DOHH2 (cell line): ENCODE measurements at regions not wholly inside any gene's neighbourhood (a gene's known extent, or its start where the extent isn't known, plus 50 kb on each side); places are given as distances from the start of the nearest gene placed in this dataset.

Experiments used
- H3F3A ChIP-seq: fragments of 200-600 bp; sonication (generic), shearing (Covaris generic); 2 replicates; pipeline ENCODE4 v1.6.0; 2016; ENCODE audit warnings: antibody characterized with exemption, mild to moderate bottlenecking; ENCODE audit not compliant: control insufficient read depth, insufficient read depth
- H3K27ac ChIP-seq: fragments of 200-600 bp; sonication (generic); 2 replicates; pipeline ENCODE4 v1.5.1; 2014; ENCODE audit warnings: low read depth, mild to moderate bottlenecking, low read length, moderate library complexity
- H3K27me3 ChIP-seq: fragments of 200-600 bp; sonication (generic); 2 replicates; pipeline ENCODE4 v1.6.1; 2014; ENCODE audit warnings: mild to moderate bottlenecking, low read length, mixed read lengths; ENCODE audit not compliant: control insufficient read depth
- H3K36me3 ChIP-seq: fragments of 200-600 bp; sonication (generic); 2 replicates; pipeline ENCODE4 v1.6.1; 2014; ENCODE audit warnings: mild to moderate bottlenecking, low read length, moderate library complexity, mixed read lengths; ENCODE audit not compliant: control insufficient read depth
- H3K4me1 ChIP-seq: fragments of 200-600 bp; sonication (generic); 2 replicates; pipeline ENCODE4 v1.6.1; 2014; ENCODE audit warnings: mild to moderate bottlenecking, low read length, mixed read lengths; ENCODE audit not compliant: control insufficient read depth
- H3K4me2 ChIP-seq: fragments of 200-600 bp; sonication (generic); 2 replicates; pipeline ENCODE4 v1.6.0; 2014; ENCODE audit warnings: mild to moderate bottlenecking, low read length, moderate library complexity
- H3K4me3 ChIP-seq: fragments of 200-600 bp; sonication (generic); 2 replicates; pipeline ENCODE4 v1.5.1; 2014; ENCODE audit warnings: mild to moderate bottlenecking, low read length, mixed read lengths
- H3K79me2 ChIP-seq: fragments of 200-600 bp; sonication (generic); 2 replicates; pipeline ENCODE4 v1.6.1; 2014; ENCODE audit warnings: mild to moderate bottlenecking, low read length, mixed read lengths; ENCODE audit not compliant: control insufficient read depth
- H3K9me2 ChIP-seq: fragments of 200-600 bp; sonication (generic); replicated peaks from 2 replicates; pipeline ENCODE4 v1.6.1; 2014; ENCODE audit warnings: mild to moderate bottlenecking, low read length, mixed read lengths; ENCODE audit not compliant: control insufficient read depth
- H3K9me3 ChIP-seq: fragments of 200-600 bp; sonication (generic); 2 replicates; pipeline ENCODE4 v1.6.1; 2014; ENCODE audit warnings: antibody characterized with exemption, low read length, mixed read lengths; ENCODE audit not compliant: control insufficient read depth, insufficient read depth
- H4K20me1 ChIP-seq: fragments of 200-600 bp; sonication (generic); 2 replicates; pipeline ENCODE4 v1.6.0; 2014; ENCODE audit warnings: low read depth, mild to moderate bottlenecking, antibody characterized with exemption, low read length, moderate library complexity; ENCODE audit not compliant: control insufficient read depth, insufficient read depth
- CTCF ChIP-seq: fragments of 200-600 bp; sonication (generic); IDR thresholded peaks from one replicate; pipeline ENCODE4 v1.5.1; 2014; ENCODE audit warnings: antibody characterized with exemption, mild to moderate bottlenecking, low read depth, low read length; ENCODE audit not compliant: poor library complexity, severe bottlenecking
- EZH2phosphoT487 ChIP-seq: fragments of 200-600 bp; sonication (generic); IDR thresholded peaks from 2 replicates; pipeline ENCODE4 v1.6.1; 2017; ENCODE audit warnings: borderline replicate concordance, mild to moderate bottlenecking, antibody characterized with exemption, low read length, moderate library complexity, mixed read lengths

GRCh38 chr6:146925846-146926245 lies 278.4 kb upstream of the STXBP5 start:
- H3K4me3 ChIP-seq, result no peak overlapping the region
- H3K9me3 ChIP-seq, result no peaks in the 10 kb centered on the region
- H4K20me1 ChIP-seq, result no peaks in the 10 kb centered on the region
- TF ChIP-seq CTCF (no peak), EZH2phosphoT487 (no peak)
- H3K27me3 ChIP-seq, result no peaks in the 10 kb centered on the region
- no peaks in the 10 kb centered on the region for H3K9me2 ChIP-seq
- no peaks in the 10 kb centered on the region for H3F3A ChIP-seq
- no peaks in the 10 kb centered on the region for H3K4me1 ChIP-seq
- no peaks in the 10 kb centered on the region for H3K36me3 ChIP-seq
- no peak overlapping the region for H3K4me2 ChIP-seq
- no peak overlapping the region for H3K27ac ChIP-seq
- H3K79me2 ChIP-seq, result no peaks in the 10 kb centered on the region

DNA sequence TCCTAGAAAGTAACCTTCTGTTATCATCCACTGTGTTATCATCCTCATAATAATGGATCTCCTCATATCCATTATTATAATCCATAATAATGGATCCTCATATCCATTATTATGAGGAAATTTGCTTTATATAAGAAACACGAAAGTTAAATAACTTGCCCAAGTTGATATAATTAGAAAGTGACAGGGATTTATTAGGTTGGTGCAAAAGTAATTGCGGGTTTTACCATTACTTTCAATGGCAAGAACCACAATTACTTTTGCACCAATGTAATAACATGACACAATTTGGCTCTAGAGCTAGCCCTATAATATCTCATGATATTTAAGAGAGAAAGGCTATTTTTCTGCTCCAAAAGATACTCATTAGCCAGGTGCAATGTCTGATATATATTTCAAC lies 275.7 kb upstream of the STXBP5 start:
- no peak overlapping the region for H3K27ac ChIP-seq
- H3K4me2 ChIP-seq, result no peak overlapping the region
- H3K9me2 ChIP-seq, result no peaks in the 10 kb centered on the region
- H3K79me2 ChIP-seq, result no peaks in the 10 kb centered on the region
- H3K27me3 ChIP-seq, result no peaks in the 10 kb centered on the region
- no peaks in the 10 kb centered on the region for H3K36me3 ChIP-seq
- no peaks in the 10 kb centered on the region for H3K9me3 ChIP-seq
- H4K20me1 ChIP-seq, result no peaks in the 10 kb centered on the region
- TF ChIP-seq EZH2phosphoT487 (no peak), CTCF (no peak)
- H3K4me1 ChIP-seq, result no peaks in the 10 kb centered on the region
- no peaks in the 10 kb centered on the region for H3F3A ChIP-seq
- no peak overlapping the region for H3K4me3 ChIP-seq

DNA sequence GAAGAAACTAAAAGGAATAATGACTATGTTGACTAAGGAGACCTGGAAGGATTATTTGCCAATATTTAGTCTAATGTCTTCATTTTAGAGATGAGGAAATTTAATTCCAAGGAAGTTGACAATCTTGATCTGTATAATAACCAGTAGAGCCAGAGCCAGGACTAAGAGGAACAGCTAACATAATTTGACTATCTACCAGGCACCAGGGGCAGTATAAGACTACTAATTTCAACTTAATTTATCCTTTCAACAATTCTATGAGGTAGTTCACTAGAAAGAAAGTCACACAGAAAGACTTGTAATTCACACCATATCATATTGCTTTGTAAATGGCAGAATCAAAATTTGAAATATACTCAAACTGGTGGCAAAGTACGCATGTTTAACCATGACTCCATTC lies 273.0 kb upstream of the STXBP5 start:
- Histone ChIP-seq H3F3A (no peaks in the 10 kb centered on the region), H3K79me2 (no peaks in the 10 kb centered on the region), H3K4me2 (no peak overlapping the region), H3K9me2 (no peaks in the 10 kb centered on the region), H4K20me1 (no peaks in the 10 kb centered on the region), H3K4me3 (no peak overlapping the region), H3K9me3 (no peaks in the 10 kb centered on the region), H3K36me3 (no peaks in the 10 kb centered on the region), H3K27ac (no peak overlapping the region), H3K4me1 (no peaks in the 10 kb centered on the region), H3K27me3 (no peaks in the 10 kb centered on the region)
- TF ChIP-seq CTCF, result no peak
- TF ChIP-seq EZH2phosphoT487, result no peak

GRCh38 chr6:146937316-146937715 lies 266.9 kb upstream of the STXBP5 start:
- H3K4me2 ChIP-seq, result no peak overlapping the region
- no peak overlapping the region for H3K27ac ChIP-seq
- no peaks in the 10 kb centered on the region; the same call in 1 of the 2 replicates for H3K9me2 ChIP-seq
- H3F3A ChIP-seq, result no peaks in the 10 kb centered on the region
- H3K4me3 ChIP-seq, result no peak overlapping the region
- H3K27me3 ChIP-seq, result no peaks in the 10 kb centered on the region
- no peaks in the 10 kb centered on the region for H3K36me3 ChIP-seq
- no peaks in the 10 kb centered on the region for H3K79me2 ChIP-seq
- H4K20me1 ChIP-seq, result no peaks in the 10 kb centered on the region
- H3K9me3 ChIP-seq, result no peaks in the 10 kb centered on the region
- no peaks in the 10 kb centered on the region for H3K4me1 ChIP-seq
- TF ChIP-seq EZH2phosphoT487, result no peak
- no peak for TF ChIP-seq CTCF
